ENCODE measurements at regions not wholly inside any gene's neighbourhood (a gene's known extent, or its start where the extent isn't known, plus 50 kb on each side); places are given as distances from the start of the nearest gene placed in this dataset.

GRCh38 chr10:113484487-113484886 is 68.4 kb upstream of the HABP2 start:
- TF ChIP-seq CTCF (IDR thresholded peaks at IDR 0.05) = no peak
- no peak for TF ChIP-seq REST (IDR thresholded peaks at IDR 0.05; ENCODE audit: insufficient read depth in 1 of 2, low read depth in 2 of 2, low read length in 1 of 2)
- TF ChIP-seq POLR2AphosphoS5 (IDR thresholded peaks at IDR 0.05; ENCODE audit: low read depth, low read length) = no peak
- no peak for TF ChIP-seq TCF7L2 (IDR thresholded peaks at IDR 0.05; ENCODE audit: low read depth, low read length)
- TF ChIP-seq SIN3A (IDR thresholded peaks at IDR 0.05; ENCODE audit: borderline replicate concordance, insufficient read depth, low read depth, low read length) = no peak
